GM12878 (cell line): ENCODE measurements at regions not wholly inside any gene's neighbourhood (a gene's known extent, or its start where the extent isn't known, plus 50 kb on each side); places are given as distances from the start of the nearest gene placed in this dataset.

Source experiments
- ATAC-seq: fragments of 200-7000 bp; cut with Tn5 transposase; 3 replicates; pipeline ENCODE4 v1.9.1; 2020; ENCODE audit warnings: mild to moderate bottlenecking, moderate library complexity
- BruUV-seq: library from RNA; stranded (reverse); fragments of 400-500 nt; replicated peaks from 2 replicates; lab custom pipeline; 2021; lab: Mats Ljungman, UMichigan
- CTCF ChIA-PET: fragments of 300-600 bp; sonication (Branson Sonifier 250); formaldehyde crosslinking; extraction: SDS; loops from one replicate; lab custom pipeline; 2021; ENCODE audit warnings: inconsistent platforms; lab: Yijun Ruan, JAX
- POLR2A ChIA-PET: fragments of 350-600 bp; formaldehyde crosslinking; extraction: SDS; loops from one replicate; lab custom pipeline; 2021; ENCODE audit warnings: inconsistent platforms; lab: Charles Lee
- RAD21 ChIA-PET: fragments of 300-600 bp; sonication (Branson Sonifier 250); formaldehyde crosslinking; loops from one replicate; lab custom pipeline; 2023; ENCODE audit warnings: antibody characterized with exemption; ENCODE audit not compliant: unreplicated experiment; lab: Charles Lee
- SMC1A ChIA-PET: fragments of 300-600 bp; sonication (Branson Sonifier 250); formaldehyde crosslinking; loops from one replicate; lab custom pipeline; 2023; ENCODE audit not compliant: unreplicated experiment, uncharacterized antibody; lab: Charles Lee
- DNase-seq: peaks from one replicate; pipeline ENCODE4 v3.0.0-alpha.2; 2011; ENCODE audit warnings: low read depth, low spot score
- FAIRE-seq: peaks from 3 replicates; lab custom pipeline; 2011; peaks lifted over from hg19 to GRCh38; lab: Jason Lieb, UNC
- H2AFZ ChIP-seq: 2 replicates; pipeline ENCODE4 v1.6.0; 2011; ENCODE audit warnings: low read depth, low read length, control low read depth; ENCODE audit not compliant: control insufficient read depth
- H3K27ac ChIP-seq: 2 replicates; pipeline ENCODE4 v1.5.1; 2011; ENCODE audit warnings: control low read depth; ENCODE audit not compliant: control insufficient read depth, insufficient read depth
- H3K27me3 ChIP-seq, 2 experiments: replicated peaks in 1 of 2; 2 replicates each; pipeline versions ENCODE4 v1.6.0 to v1.6.1; 2011; ENCODE audit warnings: low read length in 1 of 2; ENCODE audit not compliant: control insufficient read depth in 2 of 2, insufficient read depth in 2 of 2
- H3K36me3 ChIP-seq, 2 experiments: 2 replicates each; pipeline ENCODE4 v1.5.1; 2011; ENCODE audit warnings: low read length in 1 of 2; ENCODE audit not compliant: control insufficient read depth in 2 of 2, insufficient read depth in 2 of 2
- H3K4me1 ChIP-seq: 2 replicates; pipeline ENCODE4 v1.6.1; 2011; ENCODE audit warnings: mild to moderate bottlenecking, low read length, moderate library complexity, mixed read lengths; ENCODE audit not compliant: control insufficient read depth, insufficient read depth
- H3K4me2 ChIP-seq: 2 replicates; pipeline ENCODE4 v1.6.0; 2011; ENCODE audit warnings: control low read depth; ENCODE audit not compliant: control insufficient read depth, insufficient read depth
- H3K4me3 ChIP-seq: fragments of 200-600 bp; sonication (generic); 2 replicates; pipeline ENCODE4 v1.5.1; 2016
- H3K79me2 ChIP-seq: 2 replicates; pipeline ENCODE4 v1.6.0; 2011; ENCODE audit warnings: low read length; ENCODE audit not compliant: control insufficient read depth, insufficient read depth
- H3K9ac ChIP-seq: 2 replicates; pipeline ENCODE4 v1.8.0; 2011; ENCODE audit warnings: low read length, control low read depth, mixed read lengths; ENCODE audit not compliant: control insufficient read depth, insufficient read depth
- H3K9me3 ChIP-seq: replicated peaks from 3 replicates; pipeline ENCODE4 v1.5.1; 2011; ENCODE audit warnings: mild to moderate bottlenecking, low read length; ENCODE audit not compliant: control insufficient read depth, insufficient read depth
- H4K20me1 ChIP-seq: 2 replicates; pipeline ENCODE4 v1.6.0; 2011; ENCODE audit not compliant: control insufficient read depth, insufficient read depth
- CUX1 ChIP-seq: IDR thresholded peaks from 2 replicates; pipeline ENCODE4 v1.6.1; 2012; ENCODE audit warnings: improper control_type of control experiment, low read depth, low read length; ENCODE audit not compliant: insufficient replicate concordance
- ETV6 ChIP-seq, 2 experiments: fragments of 450-650 bp in 1 of 2; IDR thresholded peaks in 1 of 2; conservative IDR thresholded peaks in 1 of 2; 2 replicates each; pipeline ENCODE4 v1.6.1; 2014; ENCODE audit warnings: antibody characterized with exemption in 1 of 2, borderline replicate concordance in 1 of 2, low read depth in 1 of 2, mild to moderate bottlenecking in 1 of 2, moderate library complexity in 1 of 2
- RUNX3 ChIP-seq: IDR thresholded peaks from 2 replicates; pipeline ENCODE4 v1.6.1; 2012; ENCODE audit warnings: low read length, inconsistent platforms
- SPI1 ChIP-seq: IDR thresholded peaks from 2 replicates; pipeline ENCODE4 v1.6.1; 2011; ENCODE audit warnings: low read depth, mild to moderate bottlenecking, low read length, moderate library complexity, borderline replicate concordance; ENCODE audit not compliant: insufficient read depth
- SRF ChIP-seq, 2 experiments: IDR thresholded peaks; 2 replicates each; pipeline ENCODE4 v1.6.1; 2011; ENCODE audit warnings: low read depth in 2 of 2, low read length in 2 of 2, mild to moderate bottlenecking in 1 of 2, moderate library complexity in 1 of 2
- TCF7 ChIP-seq: IDR thresholded peaks from 2 replicates; pipeline ENCODE4 v1.6.1; 2014; ENCODE audit warnings: antibody characterized with exemption, borderline replicate concordance
- YY1 ChIP-seq: IDR thresholded peaks from 2 replicates; pipeline ENCODE4 v1.6.1; 2011; ENCODE audit warnings: low read depth, mild to moderate bottlenecking, low read length
- ZNF217 ChIP-seq: fragments of 450-650 bp; IDR thresholded peaks from 2 replicates; pipeline ENCODE4 v1.6.1; 2017; ENCODE audit warnings: antibody characterized with exemption, mild to moderate bottlenecking
- WGBS: methylation state at CpG from one replicate; pipeline ENCODE4 v1.1.6; 2016; ENCODE audit warnings: low lambda C conversion rate; ENCODE audit not compliant: insufficient replicate concordance, insufficient coverage; ENCODE audit errors: missing lambda C conversion rate; 5-methylcytosine and 5-hydroxymethylcytosine counted together
- in situ Hi-C: fragments of 300-500 bp; cut with MboI; formaldehyde crosslinking; loops from 9 replicates; pipeline ENCODE4 v1.14.3; 2018; ENCODE audit warnings: mixed read lengths
- intact Hi-C: fragments of 100-400 bp; cut with micrococcal nuclease; formaldehyde crosslinking; loops from one replicate; pipeline ENCODE4 v1.14.2; 2022; ENCODE audit not compliant: unreplicated experiment
- TF ChIP-seq, protein P1 (sequence below): fragments of 450-650 bp; IDR thresholded peaks from 2 replicates; pipeline ENCODE4 v1.6.1; 2016; ENCODE audit warnings: mild to moderate bottlenecking

DNA sequence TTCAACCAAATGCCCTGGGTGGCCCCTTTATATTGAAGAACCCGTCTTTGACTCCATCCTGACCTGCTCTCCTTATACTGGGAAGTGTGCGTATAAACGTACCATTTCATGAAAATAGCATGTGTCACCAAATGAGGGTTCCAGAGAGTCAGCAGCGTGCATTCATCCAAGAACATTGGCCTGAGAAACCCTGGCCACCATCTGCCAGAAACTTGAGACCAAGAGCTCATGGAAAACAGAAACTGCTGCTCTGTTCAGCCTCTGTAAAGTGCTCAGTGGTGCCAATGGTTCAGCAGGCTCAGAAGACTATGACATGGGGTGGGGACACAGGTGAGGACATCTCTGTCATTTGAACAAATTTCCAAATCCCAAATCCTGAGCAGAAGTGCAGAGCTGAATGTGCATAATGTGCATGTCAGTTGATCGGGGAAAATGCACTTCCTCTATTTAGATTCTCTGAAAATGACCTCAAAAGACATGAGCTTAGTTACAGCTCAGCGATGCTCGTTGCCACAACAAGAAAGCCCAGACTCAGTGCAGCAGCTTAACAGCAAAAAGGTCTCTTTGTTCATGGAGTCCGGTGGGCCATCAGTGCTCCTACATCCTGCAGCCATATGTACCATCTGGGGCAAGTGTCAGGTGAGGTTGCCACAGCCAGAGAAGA, 176.1 kb downstream of the ATPSCKMT start:
- in situ Hi-C loops: no loop called here
- 32% methylated on average over 8 of the region's 8 CpGs for WGBS
- BruUV-seq: no TSS peak
- no peak overlapping the region for H3K4me2 ChIP-seq
- no peak overlapping the region for H2AFZ ChIP-seq
- RAD21 ChIA-PET: interaction anchor here (0.6 kb wide), 1 partner anchor 1301 kb away, joined by 3 read pairs; no protein-coding TSS in a partner anchor
- POLR2A ChIA-PET: no interaction called here
- no peaks in the 10 kb centered on the region for H3K36me3 ChIP-seq
- H3K27ac ChIP-seq: no peak overlapping the region
- no peaks in the 10 kb centered on the region for H3K79me2 ChIP-seq
- no peaks in the 10 kb centered on the region for H4K20me1 ChIP-seq
- H3K4me1 ChIP-seq: no peaks in the 10 kb centered on the region; the same call in 1 of the 2 replicates
- no peak overlapping the region for H3K4me3 ChIP-seq
- no peak for ATAC-seq
- no peaks in the 10 kb centered on the region for H3K9me3 ChIP-seq
- FAIRE-seq: no peak
- TF ChIP-seq TCF7 (no peak), SPI1 (peak; percentile 77; the same call in 1 of the 2 replicates)
- no peak overlapping the region for H3K9ac ChIP-seq
- SMC1A ChIA-PET: no interaction called here
- no peak for DNase-seq
- intact Hi-C loops: no loop called here
- H3K27me3 ChIP-seq: no peaks in the 10 kb centered on the region
- CTCF ChIA-PET: no interaction called here

GRCh38 chr5:10069637-10070313, 179.9 kb downstream of the ATPSCKMT start:
- Histone ChIP-seq H3K36me3 (no peaks in the 10 kb centered on the region), H3K27ac (no peak overlapping the region), H3K4me2 (no peak overlapping the region), H4K20me1 (no peaks in the 10 kb centered on the region), H3K9ac (no peak overlapping the region), H3K4me3 (no peak overlapping the region), H2AFZ (no peak overlapping the region), H3K9me3 (no peaks in the 10 kb centered on the region; the same call in 2 of the 3 replicates), H3K79me2 (no peaks in the 10 kb centered on the region), H3K27me3 (no peaks in the 10 kb centered on the region), H3K4me1 (no peaks in the 10 kb centered on the region; the same call in 1 of the 2 replicates)
- SMC1A ChIA-PET: no interaction called here
- ATAC-seq (peak; percentile 39; the same call in 2 of the 3 replicates), DNase-seq (no peak), FAIRE-seq (no peak)
- intact Hi-C loops (no loop called here), in situ Hi-C loops (no loop called here)
- no TSS peak for BruUV-seq
- CTCF ChIA-PET: no interaction called here
- RAD21 ChIA-PET: no interaction called here
- POLR2A ChIA-PET: no interaction called here
- WGBS: 10% methylated on average over 4 of the region's 4 CpGs
- TF ChIP-seq, protein P1, sequence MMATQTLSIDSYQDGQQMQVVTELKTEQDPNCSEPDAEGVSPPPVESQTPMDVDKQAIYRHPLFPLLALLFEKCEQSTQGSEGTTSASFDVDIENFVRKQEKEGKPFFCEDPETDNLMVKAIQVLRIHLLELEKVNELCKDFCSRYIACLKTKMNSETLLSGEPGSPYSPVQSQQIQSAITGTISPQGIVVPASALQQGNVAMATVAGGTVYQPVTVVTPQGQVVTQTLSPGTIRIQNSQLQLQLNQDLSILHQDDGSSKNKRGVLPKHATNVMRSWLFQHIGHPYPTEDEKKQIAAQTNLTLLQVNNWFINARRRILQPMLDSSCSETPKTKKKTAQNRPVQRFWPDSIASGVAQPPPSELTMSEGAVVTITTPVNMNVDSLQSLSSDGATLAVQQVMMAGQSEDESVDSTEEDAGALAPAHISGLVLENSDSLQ: peak; percentile 59
- TF ChIP-seq YY1 (no peak), SRF (IDR thresholded peaks at IDR 0.05; ENCODE audit: low read depth in 2 of 2, low read length in 2 of 2) (no peak), ETV6 (conservative IDR thresholded peaks at IDR 0.05 in 1 of 2, IDR thresholded peaks at IDR 0.05 in 1 of 2; ENCODE audit: borderline replicate concordance in 1 of 2, low read depth in 1 of 2) (no peak), CUX1 (no peak), RUNX3 (peak; percentile 58), ZNF217 (no peak)
